GM12878 (cell line): ENCODE measurements at regions not wholly inside any gene's neighbourhood (a gene's known extent, or its start where the extent isn't known, plus 50 kb on each side); places are given as distances from the start of the nearest gene placed in this dataset.

Experiments
- ATAC-seq: fragments of 200-7000 bp; cut with Tn5 transposase; 3 replicates; pipeline ENCODE4 v1.9.1; 2020; ENCODE audit warnings: mild to moderate bottlenecking, moderate library complexity
- BruUV-seq: library from RNA; stranded (reverse); fragments of 400-500 nt; replicated peaks from 2 replicates; lab custom pipeline; 2021; lab: Mats Ljungman, UMichigan
- CTCF ChIA-PET: fragments of 300-600 bp; sonication (Branson Sonifier 250); formaldehyde crosslinking; extraction: SDS; loops from one replicate; lab custom pipeline; 2021; ENCODE audit warnings: inconsistent platforms; lab: Yijun Ruan, JAX
- POLR2A ChIA-PET: fragments of 350-600 bp; formaldehyde crosslinking; extraction: SDS; loops from one replicate; lab custom pipeline; 2021; ENCODE audit warnings: inconsistent platforms; lab: Charles Lee
- RAD21 ChIA-PET: fragments of 300-600 bp; sonication (Branson Sonifier 250); formaldehyde crosslinking; loops from one replicate; lab custom pipeline; 2023; ENCODE audit warnings: antibody characterized with exemption; ENCODE audit not compliant: unreplicated experiment; lab: Charles Lee
- SMC1A ChIA-PET: fragments of 300-600 bp; sonication (Branson Sonifier 250); formaldehyde crosslinking; loops from one replicate; lab custom pipeline; 2023; ENCODE audit not compliant: unreplicated experiment, uncharacterized antibody; lab: Charles Lee
- DNase-seq: peaks from one replicate; pipeline ENCODE4 v3.0.0-alpha.2; 2011; ENCODE audit warnings: low read depth, low spot score
- FAIRE-seq: peaks from 3 replicates; lab custom pipeline; 2011; peaks lifted over from hg19 to GRCh38; lab: Jason Lieb, UNC
- H2AFZ ChIP-seq: 2 replicates; pipeline ENCODE4 v1.6.0; 2011; ENCODE audit warnings: low read depth, low read length, control low read depth; ENCODE audit not compliant: control insufficient read depth
- H3K27ac ChIP-seq: 2 replicates; pipeline ENCODE4 v1.5.1; 2011; ENCODE audit warnings: control low read depth; ENCODE audit not compliant: control insufficient read depth, insufficient read depth
- H3K27me3 ChIP-seq, 2 experiments: replicated peaks in 1 of 2; 2 replicates each; pipeline versions ENCODE4 v1.6.0 to v1.6.1; 2011; ENCODE audit warnings: low read length in 1 of 2; ENCODE audit not compliant: control insufficient read depth in 2 of 2, insufficient read depth in 2 of 2
- H3K36me3 ChIP-seq, 2 experiments: 2 replicates each; pipeline ENCODE4 v1.5.1; 2011; ENCODE audit warnings: low read length in 1 of 2; ENCODE audit not compliant: control insufficient read depth in 2 of 2, insufficient read depth in 2 of 2
- H3K4me1 ChIP-seq: 2 replicates; pipeline ENCODE4 v1.6.1; 2011; ENCODE audit warnings: mild to moderate bottlenecking, low read length, moderate library complexity, mixed read lengths; ENCODE audit not compliant: control insufficient read depth, insufficient read depth
- H3K4me2 ChIP-seq: 2 replicates; pipeline ENCODE4 v1.6.0; 2011; ENCODE audit warnings: control low read depth; ENCODE audit not compliant: control insufficient read depth, insufficient read depth
- H3K4me3 ChIP-seq: fragments of 200-600 bp; sonication (generic); 2 replicates; pipeline ENCODE4 v1.5.1; 2016
- H3K79me2 ChIP-seq: 2 replicates; pipeline ENCODE4 v1.6.0; 2011; ENCODE audit warnings: low read length; ENCODE audit not compliant: control insufficient read depth, insufficient read depth
- H3K9ac ChIP-seq: 2 replicates; pipeline ENCODE4 v1.8.0; 2011; ENCODE audit warnings: low read length, control low read depth, mixed read lengths; ENCODE audit not compliant: control insufficient read depth, insufficient read depth
- H3K9me3 ChIP-seq: replicated peaks from 3 replicates; pipeline ENCODE4 v1.5.1; 2011; ENCODE audit warnings: mild to moderate bottlenecking, low read length; ENCODE audit not compliant: control insufficient read depth, insufficient read depth
- H4K20me1 ChIP-seq: 2 replicates; pipeline ENCODE4 v1.6.0; 2011; ENCODE audit not compliant: control insufficient read depth, insufficient read depth
- ATF7 ChIP-seq: fragments of 450-650 bp; IDR thresholded peaks from 2 replicates; pipeline ENCODE4 v1.6.1; 2016; ENCODE audit warnings: low read depth, mild to moderate bottlenecking
- BCL11A ChIP-seq: IDR thresholded peaks from 2 replicates; pipeline ENCODE4 v1.6.1; 2011; ENCODE audit warnings: low read depth, low read length
- CBFB ChIP-seq: IDR thresholded peaks from 2 replicates; pipeline ENCODE4 v1.6.1; 2016; ENCODE audit warnings: antibody characterized with exemption, low read depth
- CTCF ChIP-seq, 3 experiments: IDR thresholded peaks in 2 of 3; conservative IDR thresholded peaks in 1 of 3; 2 replicates each; pipeline ENCODE4 v1.5.1; 2011; ENCODE audit warnings: low read depth in 3 of 3, low read length in 3 of 3, mild to moderate bottlenecking in 3 of 3, control low read depth in 2 of 3, moderate library complexity in 2 of 3, inconsistent platforms in 1 of 3, mixed read lengths in 1 of 3; ENCODE audit not compliant: control insufficient read depth in 2 of 3, insufficient read depth in 1 of 3; ENCODE audit errors: extremely low read depth in 1 of 3
- FOS ChIP-seq: IDR thresholded peaks from 3 replicates; pipeline ENCODE4 v1.6.1; 2011; ENCODE audit warnings: borderline replicate concordance; ENCODE audit not compliant: insufficient read length; ENCODE audit errors: extremely low read depth
- IRF4 ChIP-seq: IDR thresholded peaks from 2 replicates; pipeline ENCODE4 v1.6.1; 2011; ENCODE audit warnings: low read depth, low read length
- MTA3 ChIP-seq: IDR thresholded peaks from 2 replicates; pipeline ENCODE4 v1.6.1; 2012; ENCODE audit warnings: low read length, inconsistent platforms, borderline replicate concordance
- NR2C2 ChIP-seq: IDR thresholded peaks from 2 replicates; pipeline ENCODE4 v1.6.1; 2011; ENCODE audit warnings: borderline replicate concordance, low read depth; ENCODE audit not compliant: control insufficient read depth, insufficient read length
- PAX8 ChIP-seq: fragments of 450-650 bp; IDR thresholded peaks from 2 replicates; pipeline ENCODE4 v1.6.1; 2017; ENCODE audit warnings: mild to moderate bottlenecking, moderate library complexity
- PRDM15 ChIP-seq: fragments of 450-650 bp; formaldehyde crosslinking; IDR thresholded peaks from 2 replicates; pipeline ENCODE4 v1.4.0; 2020; ENCODE audit warnings: mild to moderate bottlenecking, moderate library complexity
- RAD51 ChIP-seq: fragments of 450-650 bp; IDR thresholded peaks from 2 replicates; pipeline ENCODE4 v1.6.1; 2016; ENCODE audit warnings: moderate library complexity, mild to moderate bottlenecking, inconsistent platforms
- SMARCA5 ChIP-seq: fragments of 450-650 bp; IDR thresholded peaks from 2 replicates; pipeline ENCODE4 v1.6.1; 2017; ENCODE audit warnings: mild to moderate bottlenecking
- TCF12 ChIP-seq: IDR thresholded peaks from 2 replicates; pipeline ENCODE4 v1.6.1; 2011; ENCODE audit warnings: low read depth, mild to moderate bottlenecking, low read length
- ZBED1 ChIP-seq: IDR thresholded peaks from 2 replicates; pipeline ENCODE4 v1.6.1; 2016; ENCODE audit warnings: borderline replicate concordance
- WGBS: methylation state at CpG from one replicate; pipeline ENCODE4 v1.1.6; 2016; ENCODE audit warnings: low lambda C conversion rate; ENCODE audit not compliant: insufficient replicate concordance, insufficient coverage; ENCODE audit errors: missing lambda C conversion rate; 5-methylcytosine and 5-hydroxymethylcytosine counted together
- in situ Hi-C: fragments of 300-500 bp; cut with MboI; formaldehyde crosslinking; loops from 9 replicates; pipeline ENCODE4 v1.14.3; 2018; ENCODE audit warnings: mixed read lengths
- intact Hi-C: fragments of 100-400 bp; cut with micrococcal nuclease; formaldehyde crosslinking; loops from one replicate; pipeline ENCODE4 v1.14.2; 2022; ENCODE audit not compliant: unreplicated experiment
- TF ChIP-seq, protein P1 (sequence below): IDR thresholded peaks from 2 replicates; pipeline ENCODE4 v1.6.1; 2011; ENCODE audit warnings: borderline replicate concordance, low read depth, mild to moderate bottlenecking, moderate library complexity, mixed read lengths, low read length; ENCODE audit not compliant: insufficient read depth; ENCODE audit errors: extremely low read length

DNA sequence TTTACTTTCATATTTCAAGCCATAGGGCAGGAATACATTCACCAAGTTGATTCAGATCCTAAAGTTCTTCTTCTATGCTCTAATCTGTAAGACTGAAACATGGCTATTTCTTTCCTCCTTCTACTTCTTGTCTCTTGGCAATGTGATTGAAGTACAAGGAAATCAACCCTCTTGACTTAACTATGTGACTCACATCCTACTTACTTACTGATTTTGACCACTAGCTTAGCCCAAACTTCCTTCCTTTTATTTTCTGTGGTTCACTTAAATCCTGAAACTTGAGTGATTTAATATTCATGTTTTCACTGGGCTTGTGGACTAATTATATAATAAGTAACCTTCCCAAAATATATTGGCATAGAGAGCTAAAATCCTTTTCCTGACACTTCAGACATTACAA is 111.2 kb upstream of the NOVA1 start (continued):
- no peak for TF ChIP-seq PRDM15 (CRISPR knock-in tag)
- TF ChIP-seq IRF4: no peak
- TF ChIP-seq RAD51: no peak
- TF ChIP-seq ATF7: no peak
- TF ChIP-seq PAX8: no peak
- TF ChIP-seq CBFB: no peak
- TF ChIP-seq BCL11A: no peak
- no peak for TF ChIP-seq SMARCA5

DNA sequence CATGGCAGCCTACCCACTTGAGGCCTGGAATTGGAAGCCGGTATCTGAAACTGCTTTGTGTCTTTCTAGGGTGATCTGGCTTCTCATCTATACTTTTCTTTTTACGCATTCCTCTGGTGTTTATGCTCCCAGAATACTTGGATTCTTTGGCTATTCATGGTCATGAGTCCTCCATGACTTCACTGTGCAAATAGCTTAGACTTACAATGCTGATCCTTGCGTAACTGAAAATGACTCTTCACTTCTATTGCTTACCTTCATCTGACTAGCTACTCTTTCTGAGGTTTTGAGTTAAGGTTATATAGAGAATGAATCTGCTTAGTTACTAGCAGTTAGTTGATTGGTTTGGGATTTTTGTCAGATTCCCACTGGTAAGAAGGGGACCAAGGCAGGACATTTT is 121.7 kb upstream of the NOVA1 start:
- WGBS: 69% methylated on average over 3 of the region's 3 CpGs
- Histone ChIP-seq H2AFZ (no peak overlapping the region), H3K4me2 (no peak overlapping the region), H3K9me3 (no peaks in the 10 kb centered on the region), H3K4me3 (no peak overlapping the region), H3K4me1 (no peaks in the 10 kb centered on the region), H4K20me1 (no peaks in the 10 kb centered on the region), H3K79me2 (no peaks in the 10 kb centered on the region), H3K9ac (no peak overlapping the region), H3K27ac (no peak overlapping the region), H3K27me3 (no peaks in the 10 kb centered on the region), H3K36me3 (no peaks in the 10 kb centered on the region)
- CTCF ChIA-PET: no interaction called here
- intact Hi-C loops: no loop called here
- BruUV-seq: no TSS peak
- DNase-seq (no peak), FAIRE-seq (no peak), ATAC-seq (no peak)
- in situ Hi-C loops: no loop called here
- SMC1A ChIA-PET: no interaction called here
- RAD21 ChIA-PET: no interaction called here
- POLR2A ChIA-PET: no interaction called here
- TF ChIP-seq, protein P1, sequence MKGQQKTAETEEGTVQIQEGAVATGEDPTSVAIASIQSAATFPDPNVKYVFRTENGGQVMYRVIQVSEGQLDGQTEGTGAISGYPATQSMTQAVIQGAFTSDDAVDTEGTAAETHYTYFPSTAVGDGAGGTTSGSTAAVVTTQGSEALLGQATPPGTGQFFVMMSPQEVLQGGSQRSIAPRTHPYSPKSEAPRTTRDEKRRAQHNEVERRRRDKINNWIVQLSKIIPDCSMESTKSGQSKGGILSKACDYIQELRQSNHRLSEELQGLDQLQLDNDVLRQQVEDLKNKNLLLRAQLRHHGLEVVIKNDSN: no peak
- no peak for TF ChIP-seq NR2C2
- no peak for TF ChIP-seq FOS
- no peak for TF ChIP-seq TCF12
- TF ChIP-seq ZBED1: no peak
- TF ChIP-seq CTCF (IDR thresholded peaks at IDR 0.05 in 2 of 3, conservative IDR thresholded peaks at IDR 0.05 in 1 of 3; ENCODE audit: control insufficient read depth in 2 of 3, extremely low read depth in 1 of 3, insufficient read depth in 1 of 3, low read depth in 3 of 3, low read length in 3 of 3): no peak
- TF ChIP-seq PRDM15 (CRISPR knock-in tag): no peak
- TF ChIP-seq MTA3: no peak
- no peak for TF ChIP-seq PAX8
